Bronchial epithelial cell (primary cell): ENCODE measurements at regions not wholly inside any gene's neighbourhood (a gene's known extent, or its start where the extent isn't known, plus 50 kb on each side); places are given as distances from the start of the nearest gene placed in this dataset.

ENCODE experiments used
- DNase-seq: peaks from one replicate; pipeline ENCODE4 v3.0.0-alpha.2; 2010; ENCODE audit warnings: low read depth
- FAIRE-seq: peaks from 2 replicates; lab custom pipeline; 2011; peaks lifted over from hg19 to GRCh38; lab: Jason Lieb, UNC
- H3K27me3 ChIP-seq: 2 replicates; pipeline ENCODE4 v1.5.1; 2011; ENCODE audit warnings: low read length; ENCODE audit not compliant: control insufficient read depth, insufficient read depth
- H3K36me3 ChIP-seq: 2 replicates; pipeline ENCODE4 v1.5.1; 2011; ENCODE audit warnings: low read length; ENCODE audit not compliant: control insufficient read depth, insufficient read depth
- H3K4me3 ChIP-seq: 2 replicates; pipeline ENCODE4 v1.5.1; 2011; ENCODE audit warnings: mild to moderate bottlenecking, low read depth, low read length, control low read depth
- CTCF ChIP-seq: IDR thresholded peaks from 2 replicates; pipeline ENCODE4 v1.5.1; 2011; ENCODE audit warnings: mild to moderate bottlenecking, moderate library complexity, low read length, control low read depth, inconsistent platforms; ENCODE audit not compliant: insufficient read depth, severe bottlenecking

GRCh38 chr20:7728338-7728737, 211.9 kb downstream of the HAO1 start:
- Histone ChIP-seq H3K36me3 (no peaks in the 10 kb centered on the region), H3K4me3 (no peak overlapping the region), H3K27me3 (no peaks in the 10 kb centered on the region)
- no peak for TF ChIP-seq CTCF
- DNase-seq (peak; percentile 92), FAIRE-seq (no peak)

GRCh38 chr20:7734216-7734615, 206.0 kb downstream of the HAO1 start:
- DNase-seq (peak; percentile 51), FAIRE-seq (no peak)
- no peak overlapping the region for H3K4me3 ChIP-seq
- TF ChIP-seq CTCF, result no peak
- no peaks in the 10 kb centered on the region for H3K27me3 ChIP-seq
- H3K36me3 ChIP-seq, result no peaks in the 10 kb centered on the region

GRCh38 chr20:7736336-7736735, 203.9 kb downstream of the HAO1 start:
- Histone ChIP-seq H3K27me3 (no peaks in the 10 kb centered on the region), H3K36me3 (no peaks in the 10 kb centered on the region), H3K4me3 (no peak overlapping the region)
- FAIRE-seq, result no peak
- peak; percentile 95 for DNase-seq
- no peak for TF ChIP-seq CTCF

GRCh38 chr20:7741866-7742265, 198.4 kb downstream of the HAO1 start:
- Histone ChIP-seq H3K4me3 (no peak overlapping the region), H3K36me3 (no peaks in the 10 kb centered on the region), H3K27me3 (no peaks in the 10 kb centered on the region)
- no peak for TF ChIP-seq CTCF
- DNase-seq (peak; percentile 62), FAIRE-seq (no peak)

GRCh38 chr20:7742479-7742878, 197.8 kb downstream of the HAO1 start:
- TF ChIP-seq CTCF, result no peak
- no peaks in the 10 kb centered on the region for H3K36me3 ChIP-seq
- no peaks in the 10 kb centered on the region for H3K27me3 ChIP-seq
- DNase-seq, result peak; percentile 83
- peak; percentile 7 for FAIRE-seq
- H3K4me3 ChIP-seq, result no peak overlapping the region

GRCh38 chr20:7744411-7744810, 195.8 kb downstream of the HAO1 start:
- peak; percentile 86 for DNase-seq
- no peak for TF ChIP-seq CTCF
- peak; percentile 84 for FAIRE-seq
- Histone ChIP-seq H3K27me3 (no peaks in the 10 kb centered on the region), H3K36me3 (no peaks in the 10 kb centered on the region), H3K4me3 (no peak overlapping the region)
